Right lobe of liver (tissue), 4 donors: ENCODE measurements at regions not wholly inside any gene's neighbourhood (a gene's known extent, or its start where the extent isn't known, plus 50 kb on each side); places are given as distances from the start of the nearest gene placed in this dataset.

Source experiments
- CTCF ChIP-seq, 4 donors: fragments of 200-600 bp in 3 of 4; fragments of 450-650 bp in 1 of 4; IDR thresholded peaks; one replicate each; pipeline versions ENCODE4 v1.5.1 to v1.8.0; 2016 to 2022; ENCODE audit warnings: antibody characterized with exemption in 4 of 4, mild to moderate bottlenecking in 2 of 4
- POLR2A ChIP-seq: fragments of 450-650 bp; IDR thresholded peaks from one replicate; pipeline ENCODE4 v1.6.1; 2017; ENCODE audit warnings: antibody characterized with exemption, mild to moderate bottlenecking
- donor health status: DM: no; HTN: no; CAD: no.
- donor health status: DM: no; HTN: no; CAD: no.
- donor health status: DM: no; HTN: yes; CAD: no.

- no peak for TF ChIP-seq CTCF (IDR thresholded peaks at IDR 0.05)
- no peak for TF ChIP-seq POLR2A
These were observed 68.6 kb upstream of the TBCA start for GRCh38 chr5:77844623-77845323.
